ENCODE measurements at regions not wholly inside any gene's neighbourhood (a gene's known extent, or its start where the extent isn't known, plus 50 kb on each side); places are given as distances from the start of the nearest gene placed in this dataset.

DNA sequence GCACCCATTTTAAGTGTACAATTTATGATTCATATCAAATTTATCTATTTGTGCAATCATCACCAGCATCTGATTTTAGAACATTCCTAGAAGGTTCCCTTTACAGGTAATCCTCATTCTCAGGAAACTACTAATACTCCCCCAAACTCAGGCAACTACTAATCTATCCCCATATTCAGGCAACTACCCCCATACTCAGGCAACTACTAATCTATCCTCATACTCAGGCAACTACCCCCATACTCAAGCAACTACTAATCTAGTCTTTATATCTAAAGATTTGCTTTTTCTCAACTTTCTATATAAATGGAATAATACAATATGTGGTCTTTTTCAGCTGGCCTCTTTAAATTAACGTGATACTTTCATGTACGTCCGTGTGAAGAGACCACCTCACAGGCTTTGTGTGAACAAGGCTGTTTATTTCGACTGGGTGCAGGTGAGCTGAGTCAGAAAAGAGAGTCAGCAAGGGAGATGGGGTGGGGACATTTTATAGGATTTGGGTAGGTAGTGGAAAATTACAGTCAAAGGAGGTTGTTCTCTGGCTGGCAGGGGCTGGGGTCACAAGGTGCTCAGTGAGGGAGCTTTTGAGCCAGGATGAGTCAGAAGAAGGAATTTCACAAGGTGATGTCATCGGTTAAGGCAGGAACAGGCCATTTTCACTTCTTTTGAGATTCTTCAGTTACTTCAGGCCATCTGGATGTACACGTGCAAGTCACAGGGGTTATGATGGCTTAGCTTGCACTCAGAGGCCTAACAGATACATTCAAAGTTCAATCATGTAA lies 1444.5 kb upstream of the CADM2 start:
- Mint-ChIP-seq H3K4me3 (peak overlapping the region in 1 of 2 experiments; percentile 4; a peak in 1 of 5 replicates), H3K36me3 (ENCODE audit: insufficient read depth in 1 of 3, low read depth in 3 of 3) (peaks cover 2 to 24% (median 3%) of the 10 kb centered on the region in 3 experiments; a peak in 4 of 7 replicates), H3K4me1 (peaks cover 36 to 38% of the 10 kb centered on the region in 2 experiments), H3K27me3 (ENCODE audit: low read depth) (no peaks in the 10 kb centered on the region; the same call in 1 of the 2 replicates), H3K9me3 (peaks cover 3% of the 10 kb centered on the region in 2 experiments; a peak in 3 of 5 replicates), H3K27ac (peak overlapping the region; percentile 17 to 91 (median 76))
- Histone ChIP-seq H3K14ac (ENCODE audit: insufficient read depth, low read length) (peak overlapping the region; percentile 64; the same call in 1 of the 2 replicates), H3K9ac (ENCODE audit: extremely low read depth, insufficient read length, low read length) (no peak overlapping the region), H3K18ac (ENCODE audit: insufficient read length, low read depth, low read length) (peak overlapping the region; percentile 40), H4K91ac (ENCODE audit: insufficient read length, low read depth, low read length) (no peak overlapping the region), H3K4ac (ENCODE audit: low read depth, low read length) (no peak overlapping the region), H4K8ac (replicated peaks; ENCODE audit: insufficient read length, low read depth, low read length) (no peak overlapping the region), H2AK5ac (ENCODE audit: insufficient read length, low read length) (no peak overlapping the region), H3K4me1 (ENCODE audit: insufficient read depth, low read length) (peaks cover 4% of the 10 kb centered on the region; the same call in 1 of the 2 replicates), H2BK15ac (ENCODE audit: low read depth, low read length) (no peak overlapping the region), H3K23ac (ENCODE audit: insufficient read length, low read depth, low read length) (no peak overlapping the region), H2BK5ac (ENCODE audit: insufficient read length, low read length) (no peak overlapping the region), H2BK12ac (ENCODE audit: insufficient read length, low read depth, low read length) (no peak overlapping the region), H3K4me2 (ENCODE audit: insufficient read depth, insufficient read length, low read length) (no peak overlapping the region), H3K56ac (ENCODE audit: insufficient read length, low read depth, low read length) (no peak overlapping the region), H3K9me3 (ENCODE audit: control insufficient read depth, low read depth, low read length) (no peaks in the 10 kb centered on the region), H4K5ac (ENCODE audit: insufficient read length, low read depth, low read length) (no peak overlapping the region), H3K27ac (ENCODE audit: insufficient read length, low read depth, low read length) (peak overlapping the region; percentile 68), H2BK20ac (ENCODE audit: low read depth, low read length, poor library complexity, severe bottlenecking) (no peak overlapping the region), H2AFZ (ENCODE audit: low read length) (peak overlapping the region; percentile 16), H4K20me1 (ENCODE audit: control insufficient read depth, insufficient read depth, insufficient read length) (no peaks in the 10 kb centered on the region), H3K79me1 (ENCODE audit: insufficient read depth, low read depth, low read length, poor library complexity, severe bottlenecking) (no peaks in the 10 kb centered on the region), H2BK120ac (ENCODE audit: low read depth, low read length, poor library complexity, severe bottlenecking) (no peak overlapping the region), H3K23me2 (ENCODE audit: insufficient read length, low read depth, low read length, poor library complexity, severe bottlenecking) (no peaks in the 10 kb centered on the region), H3K27me3 (ENCODE audit: insufficient read depth, low read length) (no peaks in the 10 kb centered on the region), H3T11ph (ENCODE audit: low read length) (no peak overlapping the region), H3K79me2 (ENCODE audit: insufficient read depth, low read length) (no peaks in the 10 kb centered on the region)
- WGBS (ENCODE audit: extremely low coverage, insufficient read length, low lambda C conversion rate), result no CpG with 5 or more reads among the region's 6 CpGs
- DNase-seq, result peak; percentile 86
- TF ChIP-seq, protein P1, sequence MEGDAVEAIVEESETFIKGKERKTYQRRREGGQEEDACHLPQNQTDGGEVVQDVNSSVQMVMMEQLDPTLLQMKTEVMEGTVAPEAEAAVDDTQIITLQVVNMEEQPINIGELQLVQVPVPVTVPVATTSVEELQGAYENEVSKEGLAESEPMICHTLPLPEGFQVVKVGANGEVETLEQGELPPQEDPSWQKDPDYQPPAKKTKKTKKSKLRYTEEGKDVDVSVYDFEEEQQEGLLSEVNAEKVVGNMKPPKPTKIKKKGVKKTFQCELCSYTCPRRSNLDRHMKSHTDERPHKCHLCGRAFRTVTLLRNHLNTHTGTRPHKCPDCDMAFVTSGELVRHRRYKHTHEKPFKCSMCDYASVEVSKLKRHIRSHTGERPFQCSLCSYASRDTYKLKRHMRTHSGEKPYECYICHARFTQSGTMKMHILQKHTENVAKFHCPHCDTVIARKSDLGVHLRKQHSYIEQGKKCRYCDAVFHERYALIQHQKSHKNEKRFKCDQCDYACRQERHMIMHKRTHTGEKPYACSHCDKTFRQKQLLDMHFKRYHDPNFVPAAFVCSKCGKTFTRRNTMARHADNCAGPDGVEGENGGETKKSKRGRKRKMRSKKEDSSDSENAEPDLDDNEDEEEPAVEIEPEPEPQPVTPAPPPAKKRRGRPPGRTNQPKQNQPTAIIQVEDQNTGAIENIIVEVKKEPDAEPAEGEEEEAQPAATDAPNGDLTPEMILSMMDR (conservative IDR thresholded peaks at IDR 0.05), result no peak
